HepG2 (cell line): ENCODE measurements at regions not wholly inside any gene's neighbourhood (a gene's known extent, or its start where the extent isn't known, plus 50 kb on each side); places are given as distances from the start of the nearest gene placed in this dataset.
A peak's percentile ranks its signal among the peaks of the same experiment; 100 is the strongest.

Experiments
- ATAC-seq: fragments of 200-7000 bp; cut with Tn5 transposase; 3 replicates; pipeline ENCODE4 v1.9.1; 2020; ENCODE audit warnings: mild to moderate bottlenecking, moderate library complexity
- BruUV-seq: library from RNA; stranded (reverse); fragments of 400-500 nt; replicated peaks from 2 replicates; lab custom pipeline; 2021; lab: Mats Ljungman, UMichigan
- CTCF ChIA-PET: fragments of 300-600 bp; formaldehyde crosslinking; extraction: SDS; loops from one replicate; lab custom pipeline; 2021; ENCODE audit warnings: low total read pairs, inconsistent platforms, low intra/inter-chr PET ratio; lab: Yijun Ruan, JAX
- POLR2A ChIA-PET: fragments of 350-600 bp; sonication (Branson Sonifier 250); formaldehyde crosslinking; loops from one replicate; lab custom pipeline; 2020; ENCODE audit warnings: antibody characterized with exemption, inconsistent platforms; lab: Yijun Ruan, JAX
- DNase-seq: peaks from one replicate; pipeline ENCODE4 v3.0.0-alpha.2; 2015; ENCODE audit warnings: low spot score
- FAIRE-seq: peaks from 3 replicates; lab custom pipeline; 2011; peaks lifted over from hg19 to GRCh38; lab: Jason Lieb, UNC
- H2AFZ ChIP-seq: one replicate; pipeline ENCODE4 v1.6.1; 2011; ENCODE audit warnings: low read length, inconsistent platforms
- H3K27ac ChIP-seq: fragments of 300-600 bp; 3 replicates; pipeline ENCODE4 v1.8.0; 2011; ENCODE audit warnings: mixed run types, mild to moderate bottlenecking, mixed read lengths, low read length, inconsistent platforms; ENCODE audit not compliant: insufficient read depth; ENCODE audit errors: extremely low read length
- H3K27me3 ChIP-seq, 2 experiments: fragments of 200-600 bp in 1 of 2; 2 replicates in 1 of 2; 3 replicates in 1 of 2; pipeline versions ENCODE4 v1.6.0 to v1.8.0; 2011; ENCODE audit warnings: low read length in 2 of 2, mild to moderate bottlenecking in 2 of 2, moderate library complexity in 2 of 2, inconsistent platforms in 1 of 2; ENCODE audit not compliant: insufficient read depth in 2 of 2, control insufficient read depth in 1 of 2
- H3K36me3 ChIP-seq, 2 experiments: fragments of 200-600 bp in 1 of 2; replicated peaks in 1 of 2; 2 replicates in 1 of 2; 3 replicates in 1 of 2; pipeline versions ENCODE4 v1.5.1 to v1.8.0; 2011; ENCODE audit warnings: low read length in 2 of 2, inconsistent platforms in 1 of 2; ENCODE audit not compliant: insufficient read depth in 2 of 2, control insufficient read depth in 1 of 2
- H3K4me1 ChIP-seq: 2 replicates; pipeline ENCODE4 v1.5.1; 2012; ENCODE audit warnings: low read length, inconsistent platforms; ENCODE audit not compliant: insufficient read depth
- H3K4me2 ChIP-seq: 2 replicates; pipeline ENCODE4 v1.6.0; 2011; ENCODE audit warnings: low read depth, low read length, inconsistent platforms
- H3K4me3 ChIP-seq, 3 experiments: fragments of 200-600 bp in 1 of 3; sonication (generic), shearing (Covaris generic) in 1 of 3; replicated peaks in 1 of 3; 2 replicates each; pipeline ENCODE4 v1.5.1; 2011 to 2016; ENCODE audit warnings: low read length in 3 of 3, inconsistent platforms in 2 of 3, low read depth in 2 of 3, mild to moderate bottlenecking in 2 of 3, control low read depth in 1 of 3, mixed read lengths in 1 of 3; ENCODE audit not compliant: insufficient read depth in 1 of 3
- H3K79me2 ChIP-seq: one replicate; pipeline ENCODE4 v1.6.1; 2011; ENCODE audit warnings: low read length, inconsistent platforms; ENCODE audit not compliant: insufficient read depth
- H3K9ac ChIP-seq: 2 replicates; pipeline ENCODE4 v1.6.0; 2011; ENCODE audit warnings: mild to moderate bottlenecking, low read depth, low read length, inconsistent platforms; ENCODE audit not compliant: insufficient read depth
- H3K9me3 ChIP-seq: 2 replicates; pipeline ENCODE4 v1.5.1; 2012; ENCODE audit warnings: mild to moderate bottlenecking, low read length
- H4K20me1 ChIP-seq: 2 replicates; pipeline ENCODE4 v1.6.0; 2011; ENCODE audit warnings: inconsistent platforms, mild to moderate bottlenecking, low read length, moderate library complexity; ENCODE audit not compliant: insufficient read depth
- PCBP1 ChIP-seq: fragments of 200-400 bp; formaldehyde crosslinking; IDR thresholded peaks from 2 replicates; pipeline ENCODE4 v1.6.1; 2017; ENCODE audit warnings: mild to moderate bottlenecking, low read depth, low read length, borderline replicate concordance
- ZNF629 ChIP-seq: sonication (generic); formaldehyde crosslinking; conservative IDR thresholded peaks from 2 replicates; pipeline ENCODE4 v1.5.0; 2020; ENCODE audit warnings: missing genetic modification reagents
- ZNF746 ChIP-seq: sonication (generic); formaldehyde crosslinking; IDR thresholded peaks from 2 replicates; pipeline ENCODE4 v1.8.0; 2022; ENCODE audit warnings: mild to moderate bottlenecking, missing genetic modification reagents
- WGBS: methylation state at CpG from one replicate; pipeline ENCODE4 v1.1.6; 2017; ENCODE audit warnings: low lambda C conversion rate; 5-methylcytosine and 5-hydroxymethylcytosine counted together
- in situ Hi-C: cut with HindIII; loops from 2 replicates; pipeline ENCODE4 v1.10.0; 2017; ENCODE audit warnings: low pct_unique_long_range_greater_than_20kb; ENCODE audit not compliant: extremely low pct_ligation_motif_present
- intact Hi-C: fragments of 100-400 bp; cut with micrococcal nuclease; formaldehyde crosslinking; loops from one replicate; pipeline ENCODE4 v1.10.0; 2022; ENCODE audit not compliant: unreplicated experiment

DNA sequence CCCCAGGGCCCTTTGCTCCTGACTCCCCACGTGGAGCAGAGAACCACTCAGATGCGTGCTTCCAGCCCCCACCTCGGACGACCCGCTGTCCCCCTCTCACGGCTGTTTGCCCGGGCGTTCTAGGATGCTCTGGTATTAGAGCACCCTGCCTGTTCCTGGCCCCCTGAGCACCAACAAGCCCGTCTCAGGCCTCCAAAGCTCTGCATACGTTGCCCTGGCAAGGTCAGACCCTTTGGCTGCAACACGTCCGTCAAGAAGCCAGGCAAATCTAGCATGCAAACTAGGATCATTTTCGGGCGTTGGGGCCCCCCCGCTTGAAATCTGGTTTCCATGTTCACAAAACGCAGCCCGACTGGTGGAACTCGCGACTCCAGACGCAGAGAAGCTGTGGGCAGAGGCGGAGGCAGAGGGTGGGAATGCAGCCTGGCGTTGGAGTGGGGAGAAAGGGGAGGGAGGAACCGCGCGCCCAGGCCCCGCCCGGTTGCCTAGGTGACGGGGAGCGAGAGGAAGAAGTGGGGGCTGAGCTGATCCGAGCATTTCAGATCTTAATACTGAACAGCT is 86.2 kb upstream of the PIAS1 start:
- BruUV-seq = no TSS peak
- ChIA-PET POLR2A (interaction anchor here (1.2 kb wide), 1 partner anchor 22 kb away, joined by 5 read pairs; no protein-coding TSS in a partner anchor), CTCF (no interaction called here)
- Histone ChIP-seq H4K20me1 (no peaks in the 10 kb centered on the region), H3K9me3 (no peaks in the 10 kb centered on the region), H3K36me3 (no peaks in the 10 kb centered on the region), H3K4me3 (no peak overlapping the region), H3K4me2 (no peak overlapping the region), H3K9ac (no peak overlapping the region), H2AFZ (no peak overlapping the region), H3K27me3 (no peaks in the 10 kb centered on the region), H3K27ac (no peak overlapping the region), H3K79me2 (no peaks in the 10 kb centered on the region), H3K4me1 (peaks cover 12% of the 10 kb centered on the region)
- in situ Hi-C loops = no loop called here
- no peak for DNase-seq
- intact Hi-C loops = no loop called here
- FAIRE-seq = no peak
- WGBS = 82% methylated on average over 21 of the region's 30 CpGs
- TF ChIP-seq PCBP1 (0 out of 2 replicates have a peak, but pooled peaks have one; percentile 45), ZNF746 (no peak)
- ATAC-seq = no peak

DNA sequence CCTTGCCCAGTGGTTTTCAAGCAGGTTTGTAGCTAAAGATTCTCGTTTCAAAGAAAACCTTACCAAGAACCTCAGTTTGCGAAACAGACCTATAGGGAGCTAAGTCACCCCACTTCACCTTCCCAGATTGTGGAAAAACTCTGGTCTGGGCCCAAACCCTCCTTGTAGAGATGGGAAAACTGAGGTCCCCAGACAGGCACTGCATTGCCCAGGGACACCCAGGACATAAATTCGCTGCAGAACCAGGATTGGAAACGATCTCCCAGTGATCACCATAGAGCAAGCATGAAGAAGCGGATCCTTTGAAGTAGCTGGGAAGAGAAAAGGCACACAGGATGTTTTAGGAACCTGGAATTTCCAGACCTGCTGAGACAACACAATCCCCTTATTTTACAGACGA is 85.6 kb upstream of the PIAS1 start:
- intact Hi-C loops = no loop called here
- FAIRE-seq (no peak), DNase-seq (no peak), ATAC-seq (no peak)
- Histone ChIP-seq H2AFZ (no peak overlapping the region), H3K4me1 (peaks cover 8% of the 10 kb centered on the region; the same call in 1 of the 2 replicates), H4K20me1 (no peaks in the 10 kb centered on the region), H3K4me3 (no peak overlapping the region), H3K9ac (no peak overlapping the region), H3K27me3 (no peaks in the 10 kb centered on the region), H3K36me3 (no peaks in the 10 kb centered on the region), H3K9me3 (no peaks in the 10 kb centered on the region), H3K4me2 (no peak overlapping the region), H3K79me2 (no peaks in the 10 kb centered on the region), H3K27ac (no peak overlapping the region)
- in situ Hi-C loops = no loop called here
- 35% methylated on average over 6 of the region's 6 CpGs for WGBS
- no TSS peak for BruUV-seq
- ChIA-PET POLR2A (interaction anchor here (1.2 kb wide), 1 partner anchor 22 kb away, joined by 5 read pairs; no protein-coding TSS in a partner anchor), CTCF (no interaction called here)
- TF ChIP-seq ZNF629 = peak; percentile 38; the same call in 1 of the 2 replicates
- TF ChIP-seq ZNF746 = no peak
